Transverse colon (tissue), 4 donors: ENCODE measurements at regions not wholly inside any gene's neighbourhood (a gene's known extent, or its start where the extent isn't known, plus 50 kb on each side); places are given as distances from the start of the nearest gene placed in this dataset.

Source experiments
- DNase-seq: peaks from one replicate; pipeline ENCODE4 v3.0.0-alpha.2; 2019
- H3K27ac ChIP-seq, 4 donors: fragments of 200-600 bp; sonication (generic); 2 replicates each; pipeline ENCODE4 v1.5.1; 2016 to 2018; ENCODE audit warnings: inconsistent platforms in 4 of 4
- H3K27me3 ChIP-seq: fragments of 200-600 bp; sonication (generic); 2 replicates; pipeline ENCODE4 v1.5.1; 2017; ENCODE audit warnings: inconsistent platforms
- H3K36me3 ChIP-seq, 4 donors: fragments of 200-600 bp; sonication (generic); 2 replicates each; pipeline ENCODE4 v1.5.1; 2017 to 2019; ENCODE audit warnings: inconsistent platforms in 4 of 4
- H3K4me1 ChIP-seq, 4 donors: fragments of 200-600 bp; sonication (generic); 2 replicates each; pipeline ENCODE4 v1.5.1; 2017 to 2020; ENCODE audit warnings: inconsistent platforms in 4 of 4
- H3K4me3 ChIP-seq, 4 donors: fragments of 200-600 bp; sonication (generic); 1 replicate in 1 of 4; 2 replicates in 3 of 4; pipeline versions ENCODE4 v1.5.1 to v1.6.1; 2017 to 2019; ENCODE audit warnings: inconsistent platforms in 4 of 4
- H3K9me3 ChIP-seq, 2 donors: fragments of 200-600 bp; sonication (generic); 2 replicates each; pipeline ENCODE4 v1.5.1; 2017 to 2019; ENCODE audit warnings: inconsistent platforms in 2 of 2
- CTCF ChIP-seq, 5 experiments: fragments of 200-600 bp in 3 of 5; fragments of 450-650 bp in 2 of 5; sonication (generic) in 3 of 5; IDR thresholded peaks; 1 replicate in 2 of 5; 2 replicates in 3 of 5; pipeline ENCODE4 v1.5.1; 2016 to 2017; ENCODE audit warnings: antibody characterized with exemption in 5 of 5, inconsistent platforms in 3 of 5, mild to moderate bottlenecking in 2 of 5, moderate library complexity in 1 of 5
- EP300 ChIP-seq: sonication (generic); formaldehyde crosslinking; IDR thresholded peaks from one replicate; pipeline ENCODE4 v1.6.1; 2017; ENCODE audit warnings: antibody characterized with exemption, low read depth
- POLR2A ChIP-seq: fragments of 450-650 bp; IDR thresholded peaks from one replicate; pipeline ENCODE4 v1.6.1; 2016; ENCODE audit warnings: antibody characterized with exemption, mild to moderate bottlenecking, moderate library complexity
- POLR2AphosphoS5 ChIP-seq, 3 donors: sonication (generic); formaldehyde crosslinking; IDR thresholded peaks; one replicate each; pipeline ENCODE4 v1.6.1; 2016; ENCODE audit warnings: antibody characterized with exemption in 3 of 3
- WGBS, 2 donors: methylation state at CpG; one replicate each; pipeline ENCODE4 v1.1.5; 2018; ENCODE audit warnings: low coverage in 1 of 2; 5-methylcytosine and 5-hydroxymethylcytosine counted together
- in situ Hi-C, 4 donors: fragments of 200-750 bp; cut with MboI; loops; one replicate each; pipeline versions ENCODE4 v1.15.0 to v1.15.1; 2017; ENCODE audit warnings: low sequenced_read_pairs in 3 of 4, low pct_ligation_motif_present in 1 of 4, low pct_unique_long_range_greater_than_20kb in 1 of 4
- intact Hi-C: fragments of 100-400 bp; cut with DNase I; formaldehyde crosslinking; loops from one replicate; pipeline ENCODE4 v1.15.1; 2023; ENCODE audit warnings: low total_unique reads

GRCh38 chr2:76188334-76189008 lies 477.8 kb upstream of the GCFC2 start:
- H3K9me3 ChIP-seq: no peaks in the 10 kb centered on the region
- WGBS, 2 donors: 80 to 83% methylated on average over 4 of the region's 4 CpGs
- intact Hi-C loops (no loop called here), in situ Hi-C loops (no loop called here)
- no peaks in the 10 kb centered on the region for H3K36me3 ChIP-seq
- DNase-seq: no peak
- H3K4me3 ChIP-seq: no peak overlapping the region
- TF ChIP-seq EP300 (no peak), POLR2A (no peak), POLR2AphosphoS5 (IDR thresholded peaks at IDR 0.05) (no peak), CTCF (IDR thresholded peaks at IDR 0.05) (no peak)
- no peaks in the 10 kb centered on the region for H3K4me1 ChIP-seq
- H3K27me3 ChIP-seq: no peaks in the 10 kb centered on the region
- no peak overlapping the region for H3K27ac ChIP-seq

- in situ Hi-C loops: no loop called here
- Histone ChIP-seq H3K9me3 (no peaks in the 10 kb centered on the region), H3K36me3 (no peaks in the 10 kb centered on the region), H3K4me3 (no peak overlapping the region), H3K27me3 (no peaks in the 10 kb centered on the region), H3K4me1 (no peaks in the 10 kb centered on the region), H3K27ac (no peak overlapping the region)
- TF ChIP-seq EP300 (no peak), POLR2AphosphoS5 (IDR thresholded peaks at IDR 0.05) (no peak)
- intact Hi-C loops: no loop called here
- no peak for DNase-seq
- WGBS, 2 donors: 53 to 67% methylated on average over 1 of the region's 1 CpG
These were observed 476.7 kb upstream of the GCFC2 start for GRCh38 chr2:76187415-76187814.

- DNase-seq: no peak
- intact Hi-C loops: no loop called here
- TF ChIP-seq POLR2A (no peak), EP300 (no peak)
- 69% methylated on average over 1 of the region's 1 CpG; no CpG with 5 or more reads in 1 of the 2 donors for WGBS, 2 donors
- Histone ChIP-seq H3K4me3 (no peak overlapping the region), H3K36me3 (no peaks in the 10 kb centered on the region), H3K27ac (no peak overlapping the region), H3K4me1 (no peaks in the 10 kb centered on the region), H3K27me3 (no peaks in the 10 kb centered on the region), H3K9me3 (peaks cover 0 to 6% of the 10 kb centered on the region in 2 donors)
- in situ Hi-C loops: no loop called here
These were observed 470.0 kb upstream of the GCFC2 start for GRCh38 chr2:76180676-76181075.

GRCh38 chr2:76178610-76179009 lies 467.9 kb upstream of the GCFC2 start:
- intact Hi-C loops: no loop called here
- no peak for DNase-seq
- H3K27ac ChIP-seq: no peak overlapping the region
- in situ Hi-C loops: no loop called here
- no peaks in the 10 kb centered on the region for H3K27me3 ChIP-seq
- 90 to 91% methylated on average over 1 of the region's 1 CpG for WGBS, 2 donors
- no peaks in the 10 kb centered on the region for H3K4me1 ChIP-seq
- H3K9me3 ChIP-seq: peaks cover 0 to 6% of the 10 kb centered on the region in 2 donors
- TF ChIP-seq CTCF (IDR thresholded peaks at IDR 0.05): no peak
- no peak for TF ChIP-seq EP300
- TF ChIP-seq POLR2AphosphoS5 (IDR thresholded peaks at IDR 0.05): no peak
- no peak for TF ChIP-seq POLR2A
- H3K4me3 ChIP-seq: no peak overlapping the region
- H3K36me3 ChIP-seq: no peaks in the 10 kb centered on the region

- intact Hi-C loops (no loop called here), in situ Hi-C loops (no loop called here)
- Histone ChIP-seq H3K4me3 (no peak overlapping the region), H3K4me1 (no peaks in the 10 kb centered on the region), H3K27me3 (no peaks in the 10 kb centered on the region), H3K27ac (no peak overlapping the region), H3K36me3 (no peaks in the 10 kb centered on the region), H3K9me3 (peaks cover 0 to 6% of the 10 kb centered on the region in 2 donors)
- DNase-seq: no peak
- TF ChIP-seq POLR2A: no peak
- no peak for TF ChIP-seq CTCF (IDR thresholded peaks at IDR 0.05)
- TF ChIP-seq POLR2AphosphoS5 (IDR thresholded peaks at IDR 0.05): no peak
- no peak for TF ChIP-seq EP300
- WGBS, 2 donors: 50 to 77% methylated on average over 1 to 3 of the region's 3 CpGs
These were observed 464.6 kb upstream of the GCFC2 start for GRCh38 chr2:76175295-76175694.
